Neural cell (in vitro differentiated cells): ENCODE measurements at regions not wholly inside any gene's neighbourhood (a gene's known extent, or its start where the extent isn't known, plus 50 kb on each side); places are given as distances from the start of the nearest gene placed in this dataset.

Experiments used
- EP300 ChIP-seq: fragments of 450-650 bp; conservative IDR thresholded peaks from 2 replicates; pipeline ENCODE4 v1.6.1; 2014; ENCODE audit warnings: antibody characterized with exemption, mild to moderate bottlenecking, moderate library complexity; ENCODE audit not compliant: poor library complexity, severe bottlenecking
- EZH2 ChIP-seq: fragments of 200-600, 300-800 bp; shearing (Covaris generic), sonication (generic); IDR thresholded peaks from 2 replicates; pipeline ENCODE4 v1.6.1; 2014; ENCODE audit warnings: antibody characterized with exemption, low read length, borderline replicate concordance, mild to moderate bottlenecking; ENCODE audit not compliant: insufficient read depth, poor library complexity, severe bottlenecking
- POLR2AphosphoS5 ChIP-seq: IDR thresholded peaks from 2 replicates; pipeline ENCODE4 v1.6.1; 2012
- TF ChIP-seq, protein P1 (sequence below): fragments of 450-650 bp; IDR thresholded peaks from 2 replicates; pipeline ENCODE4 v1.5.1; 2014; ENCODE audit warnings: antibody characterized with exemption, mild to moderate bottlenecking, moderate library complexity; ENCODE audit not compliant: poor library complexity, severe bottlenecking
- TF ChIP-seq, protein P2 (sequence below): IDR thresholded peaks from 2 replicates; pipeline ENCODE4 v1.6.1; 2012; ENCODE audit warnings: borderline replicate concordance

DNA sequence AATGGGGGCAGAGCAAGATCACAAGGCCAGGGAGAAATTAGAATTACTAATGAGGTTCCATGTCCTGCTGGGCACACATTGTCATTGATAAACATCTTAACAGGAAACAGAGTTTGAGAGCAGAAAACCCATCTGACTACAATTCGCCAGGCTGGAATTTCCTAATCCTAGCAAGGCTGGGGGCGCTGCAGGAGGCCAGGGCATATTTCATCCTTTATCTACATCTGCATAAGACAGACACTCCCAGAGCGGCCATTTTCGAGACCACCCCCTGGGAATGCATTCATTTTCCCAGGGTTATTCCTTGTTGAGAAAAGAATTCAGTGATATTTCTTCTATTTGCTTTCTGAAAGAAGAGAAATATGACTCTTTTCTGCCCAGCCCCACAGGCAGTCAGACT, 152.7 kb downstream of the SUCLG1 start:
- TF ChIP-seq, protein P1, sequence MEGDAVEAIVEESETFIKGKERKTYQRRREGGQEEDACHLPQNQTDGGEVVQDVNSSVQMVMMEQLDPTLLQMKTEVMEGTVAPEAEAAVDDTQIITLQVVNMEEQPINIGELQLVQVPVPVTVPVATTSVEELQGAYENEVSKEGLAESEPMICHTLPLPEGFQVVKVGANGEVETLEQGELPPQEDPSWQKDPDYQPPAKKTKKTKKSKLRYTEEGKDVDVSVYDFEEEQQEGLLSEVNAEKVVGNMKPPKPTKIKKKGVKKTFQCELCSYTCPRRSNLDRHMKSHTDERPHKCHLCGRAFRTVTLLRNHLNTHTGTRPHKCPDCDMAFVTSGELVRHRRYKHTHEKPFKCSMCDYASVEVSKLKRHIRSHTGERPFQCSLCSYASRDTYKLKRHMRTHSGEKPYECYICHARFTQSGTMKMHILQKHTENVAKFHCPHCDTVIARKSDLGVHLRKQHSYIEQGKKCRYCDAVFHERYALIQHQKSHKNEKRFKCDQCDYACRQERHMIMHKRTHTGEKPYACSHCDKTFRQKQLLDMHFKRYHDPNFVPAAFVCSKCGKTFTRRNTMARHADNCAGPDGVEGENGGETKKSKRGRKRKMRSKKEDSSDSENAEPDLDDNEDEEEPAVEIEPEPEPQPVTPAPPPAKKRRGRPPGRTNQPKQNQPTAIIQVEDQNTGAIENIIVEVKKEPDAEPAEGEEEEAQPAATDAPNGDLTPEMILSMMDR, result no peak
- TF ChIP-seq POLR2AphosphoS5 (no peak), EZH2 (no peak), EP300 (no peak)
- TF ChIP-seq, protein P2, sequence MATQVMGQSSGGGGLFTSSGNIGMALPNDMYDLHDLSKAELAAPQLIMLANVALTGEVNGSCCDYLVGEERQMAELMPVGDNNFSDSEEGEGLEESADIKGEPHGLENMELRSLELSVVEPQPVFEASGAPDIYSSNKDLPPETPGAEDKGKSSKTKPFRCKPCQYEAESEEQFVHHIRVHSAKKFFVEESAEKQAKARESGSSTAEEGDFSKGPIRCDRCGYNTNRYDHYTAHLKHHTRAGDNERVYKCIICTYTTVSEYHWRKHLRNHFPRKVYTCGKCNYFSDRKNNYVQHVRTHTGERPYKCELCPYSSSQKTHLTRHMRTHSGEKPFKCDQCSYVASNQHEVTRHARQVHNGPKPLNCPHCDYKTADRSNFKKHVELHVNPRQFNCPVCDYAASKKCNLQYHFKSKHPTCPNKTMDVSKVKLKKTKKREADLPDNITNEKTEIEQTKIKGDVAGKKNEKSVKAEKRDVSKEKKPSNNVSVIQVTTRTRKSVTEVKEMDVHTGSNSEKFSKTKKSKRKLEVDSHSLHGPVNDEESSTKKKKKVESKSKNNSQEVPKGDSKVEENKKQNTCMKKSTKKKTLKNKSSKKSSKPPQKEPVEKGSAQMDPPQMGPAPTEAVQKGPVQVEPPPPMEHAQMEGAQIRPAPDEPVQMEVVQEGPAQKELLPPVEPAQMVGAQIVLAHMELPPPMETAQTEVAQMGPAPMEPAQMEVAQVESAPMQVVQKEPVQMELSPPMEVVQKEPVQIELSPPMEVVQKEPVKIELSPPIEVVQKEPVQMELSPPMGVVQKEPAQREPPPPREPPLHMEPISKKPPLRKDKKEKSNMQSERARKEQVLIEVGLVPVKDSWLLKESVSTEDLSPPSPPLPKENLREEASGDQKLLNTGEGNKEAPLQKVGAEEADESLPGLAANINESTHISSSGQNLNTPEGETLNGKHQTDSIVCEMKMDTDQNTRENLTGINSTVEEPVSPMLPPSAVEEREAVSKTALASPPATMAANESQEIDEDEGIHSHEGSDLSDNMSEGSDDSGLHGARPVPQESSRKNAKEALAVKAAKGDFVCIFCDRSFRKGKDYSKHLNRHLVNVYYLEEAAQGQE, result no peak
